Ammon's horn (tissue), 1 donor: ENCODE measurements at regions not wholly inside any gene's neighbourhood (a gene's known extent, or its start where the extent isn't known, plus 50 kb on each side); places are given as distances from the start of the nearest gene placed in this dataset.
A peak's percentile ranks its signal among the peaks of the same experiment; 100 is the strongest.
"Not testable (repeated sequence)": the region's sequence is repeated elsewhere in the genome, so short reads cannot be mapped to it uniquely, and the experiment has no call there.

ENCODE experiments used
- DNase-seq: peaks from one replicate; pipeline ENCODE4 v3.0.0-alpha.2; 2016; ENCODE audit warnings: low spot score

- peak; percentile 82 for DNase-seq
Measured at GRCh38 chr7:26078437-26079336, 73.3 kb upstream of the NFE2L3 start.

GRCh38 chr7:26081638-26082037 is 70.4 kb upstream of the NFE2L3 start:
- no peak for DNase-seq

- no peak for DNase-seq
Measured at GRCh38 chr7:26083113-26083512, 68.9 kb upstream of the NFE2L3 start.

GRCh38 chr7:26084418-26084817 is 67.6 kb upstream of the NFE2L3 start:
- no peak for DNase-seq

GRCh38 chr7:26085771-26086170 is 66.2 kb upstream of the NFE2L3 start:
- no peak for DNase-seq

GRCh38 chr7:26087321-26088091 is 64.5 kb upstream of the NFE2L3 start:
- no peak for DNase-seq

GRCh38 chr7:26089469-26089868 is 62.5 kb upstream of the NFE2L3 start:
- not testable (repeated sequence) for DNase-seq

GRCh38 chr7:26090927-26091519 is 61.0 kb upstream of the NFE2L3 start:
- peak; percentile 83 for DNase-seq

- DNase-seq: no peak
Measured at GRCh38 chr7:26091933-26092332, 60.1 kb upstream of the NFE2L3 start.

GRCh38 chr7:26093023-26093422 is 59.0 kb upstream of the NFE2L3 start:
- no peak for DNase-seq

GRCh38 chr7:26096136-26096535 is 55.9 kb upstream of the NFE2L3 start:
- no peak for DNase-seq

GRCh38 chr7:26097837-26098668 is 53.9 kb upstream of the NFE2L3 start:
- no peak for DNase-seq

GRCh38 chr7:26099236-26099635 is 52.8 kb upstream of the NFE2L3 start:
- DNase-seq: no peak

- peak; percentile 36 for DNase-seq
Measured at GRCh38 chr7:26100406-26101339, 51.3 kb upstream of the NFE2L3 start.

GRCh38 chr7:26101361-26102151 is 50.4 kb upstream of the NFE2L3 start:
- peak; percentile 32 for DNase-seq

GRCh38 chr7:26102176-26102575 is 49.8 kb upstream of the NFE2L3 start:
- DNase-seq: no peak
